Naive thymus-derived CD8-positive, alpha-beta T cell (primary cell): ENCODE measurements at regions not wholly inside any gene's neighbourhood (a gene's known extent, or its start where the extent isn't known, plus 50 kb on each side); places are given as distances from the start of the nearest gene placed in this dataset.
A peak's percentile ranks its signal among the peaks of the same experiment; 100 is the strongest.

Experiments
- ATAC-seq, 2 donors: fragments of 150-1000 bp; cut with Tn5 transposase in 1 of 2; sonication (Bioruptor Pico), chemical (Tn5 transposase) in 1 of 2; 1 replicate in 1 of 2; 2 replicates in 1 of 2; pipeline ENCODE4 v1.10.0; 2021; ENCODE audit warnings: mild to moderate bottlenecking in 2 of 2, moderate library complexity in 2 of 2
- POLR2A ChIA-PET: fragments of 350-600 bp; sonication (Branson Sonifier 250); formaldehyde crosslinking; loops from one replicate; lab custom pipeline; 2021; ENCODE audit warnings: antibody characterized with exemption; lab: Charles Lee
- DNase-seq, 10 donors: peaks; one replicate each; pipeline versions ENCODE4 v3.0.0 to v3.0.0-alpha.2; 2020 to 2022
- H3K27ac Mint-ChIP-seq, 10 donors: one replicate each; pipeline ENCODE4 v1.8.0; 2020 to 2022; ENCODE audit warnings: mild to moderate bottlenecking in 10 of 10, mixed read lengths in 10 of 10, moderate library complexity in 4 of 10, inconsistent platforms in 1 of 10
- H3K27me3 Mint-ChIP-seq, 5 donors: one replicate each; pipeline ENCODE4 v1.8.0; 2021 to 2022; ENCODE audit warnings: mixed read lengths in 5 of 5
- H3K36me3 Mint-ChIP-seq, 3 donors: one replicate each; pipeline ENCODE4 v1.8.0; 2020 to 2022; ENCODE audit warnings: mixed read lengths in 3 of 3, mild to moderate bottlenecking in 2 of 3, inconsistent platforms in 1 of 3
- H3K4me1 Mint-ChIP-seq, 4 donors: one replicate each; pipeline ENCODE4 v1.8.0; 2021 to 2022; ENCODE audit warnings: mixed read lengths in 4 of 4
- H3K4me3 Mint-ChIP-seq, 10 donors: one replicate each; pipeline ENCODE4 v1.8.0; 2020 to 2022; ENCODE audit warnings: mild to moderate bottlenecking in 10 of 10, mixed read lengths in 10 of 10, moderate library complexity in 6 of 10, inconsistent platforms in 1 of 10
- H3K9me3 Mint-ChIP-seq, 9 donors: one replicate each; pipeline ENCODE4 v1.8.0; 2020 to 2022; ENCODE audit warnings: mixed read lengths in 9 of 9, mild to moderate bottlenecking in 3 of 9, inconsistent platforms in 1 of 9, moderate library complexity in 1 of 9

DNA sequence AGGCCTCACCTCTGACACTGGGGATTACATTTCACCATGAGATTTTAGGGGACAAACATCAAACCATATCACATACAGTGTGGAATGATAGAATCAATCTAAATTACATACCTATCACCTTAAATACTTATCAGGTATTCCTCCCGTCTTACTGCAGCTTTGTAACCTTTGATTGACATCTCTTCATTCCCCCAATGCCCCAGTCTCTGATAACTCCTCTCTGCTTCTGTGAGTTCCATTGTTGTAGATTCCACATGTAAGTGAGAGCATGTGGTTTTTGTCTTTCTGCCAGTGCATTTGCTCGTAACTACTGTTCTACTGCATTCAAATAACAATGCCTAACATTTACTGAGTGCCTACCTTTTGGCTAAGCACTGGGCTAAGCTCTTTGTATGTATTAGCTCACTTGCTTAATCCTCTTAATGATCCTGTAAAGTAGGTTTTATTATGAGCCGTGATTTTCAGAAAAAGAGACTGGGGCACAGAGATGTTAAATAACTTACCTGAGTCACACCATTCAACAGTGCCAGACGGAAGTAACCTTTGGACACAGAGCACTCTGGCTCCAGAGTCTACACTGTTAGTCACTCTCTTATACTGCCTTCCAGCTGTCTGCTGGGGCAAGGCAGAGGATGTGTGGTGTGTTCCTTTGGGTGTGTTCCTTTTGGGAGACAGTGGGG lies 63.7 kb upstream of the ESX1 start:
- H3K27ac Mint-ChIP-seq, result no peak overlapping the region
- no peak for ATAC-seq

DNA sequence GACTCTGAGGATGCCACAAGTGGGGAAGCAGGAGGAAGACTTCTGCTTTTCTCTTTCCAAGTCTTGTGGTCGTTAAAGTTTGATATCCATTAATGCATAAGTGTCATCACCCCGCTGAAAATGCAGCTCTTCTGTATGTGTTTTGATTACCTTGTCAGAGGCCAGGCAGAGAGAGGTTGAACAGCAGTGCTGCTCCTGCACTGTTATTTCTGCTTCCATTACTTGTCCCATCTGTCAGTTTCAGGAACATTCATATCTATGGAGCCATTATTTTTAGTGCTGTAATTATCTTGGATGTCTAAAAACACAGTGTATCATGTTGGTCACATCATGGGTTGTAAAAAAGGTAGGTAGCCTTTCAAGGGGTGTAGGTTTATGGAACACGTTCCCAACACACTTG lies 62.0 kb upstream of the ESX1 start:
- Mint-ChIP-seq H3K4me1 (no peaks in the 10 kb centered on the region), H3K27ac (no peak overlapping the region), H3K9me3 (no peaks in the 10 kb centered on the region), H3K4me3 (no peak overlapping the region), H3K27me3 (peaks cover 0 to 4% (median under 1%) of the 10 kb centered on the region in 5 donors), H3K36me3 (no peaks in the 10 kb centered on the region)
- DNase-seq (no peak), ATAC-seq (no peak)
- POLR2A ChIA-PET, result no interaction called here

More for the DNA sequence above, 63.7 kb upstream of the ESX1 start:
- Mint-ChIP-seq H3K4me3 (no peak overlapping the region), H3K27me3 (peaks cover 0 to 7% (median 2%) of the 10 kb centered on the region in 5 donors), H3K36me3 (no peaks in the 10 kb centered on the region), H3K4me1 (no peaks in the 10 kb centered on the region), H3K9me3 (peaks cover 0 to 2% (median 0%) of the 10 kb centered on the region in 9 donors)
- no peak for DNase-seq
- POLR2A ChIA-PET, result no interaction called here

DNA sequence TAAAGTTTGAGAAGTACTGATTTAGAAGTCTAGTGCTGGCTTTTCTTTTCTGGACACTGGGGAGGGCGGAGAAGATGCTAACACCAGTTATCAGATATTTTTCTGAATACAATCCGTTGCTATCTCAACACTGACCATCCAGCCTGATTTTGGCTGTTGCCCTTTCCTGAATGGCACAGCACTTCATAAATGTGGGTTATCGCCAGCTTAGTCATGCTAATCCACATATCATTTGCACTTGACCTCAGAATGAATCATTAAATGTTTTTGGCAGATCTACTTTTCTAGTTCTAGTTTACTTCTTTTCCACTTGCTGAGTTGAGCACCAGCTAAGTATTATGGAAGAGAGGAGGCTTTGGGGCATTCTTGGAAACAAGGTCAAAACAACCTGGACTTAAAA lies 60.8 kb upstream of the ESX1 start:
- no peaks in the 10 kb centered on the region for H3K4me1 Mint-ChIP-seq
- no peak for ATAC-seq

DNA sequence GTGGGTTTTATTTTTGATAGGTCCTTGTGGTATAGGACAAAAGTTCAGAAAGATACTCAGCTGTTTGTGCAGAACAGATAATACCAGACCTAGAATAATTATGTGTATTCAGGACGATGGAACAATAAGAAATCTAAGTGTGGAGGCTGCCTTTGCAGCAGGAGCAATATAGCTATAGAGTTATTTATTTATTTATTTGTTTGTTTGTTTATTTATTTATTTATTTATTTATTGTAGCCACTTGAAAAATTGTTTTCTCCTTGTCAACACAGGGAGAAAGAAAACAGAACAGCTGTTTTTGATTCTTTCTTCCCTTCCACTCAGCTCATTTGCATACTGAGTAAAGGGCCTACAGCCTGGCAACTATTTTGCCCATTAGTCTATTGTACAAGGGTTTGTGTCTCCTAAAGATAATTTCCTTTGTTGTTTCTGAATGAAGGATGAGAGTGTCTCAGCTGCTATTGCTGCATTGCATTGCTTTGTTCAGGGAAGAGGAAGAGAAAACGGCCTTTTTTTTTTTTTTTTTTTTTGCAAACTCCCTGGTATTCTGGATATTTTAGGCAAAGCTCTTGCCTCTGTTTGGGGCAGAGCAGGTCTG lies 56.0 kb upstream of the ESX1 start:
- no peaks in the 10 kb centered on the region for H3K9me3 Mint-ChIP-seq
- POLR2A ChIA-PET, result no interaction called here
- ATAC-seq (no peak), DNase-seq (no peak)
- H3K4me3 Mint-ChIP-seq, result no peak overlapping the region
- no peak overlapping the region for H3K27ac Mint-ChIP-seq
- peaks cover 0 to 2% (median 0%) of the 10 kb centered on the region in 3 donors for H3K36me3 Mint-ChIP-seq
- no peaks in the 10 kb centered on the region for H3K27me3 Mint-ChIP-seq
- peaks cover 0 to 2% (median 0%) of the 10 kb centered on the region in 4 donors for H3K4me1 Mint-ChIP-seq

More for the DNA sequence above, 60.8 kb upstream of the ESX1 start:
- no peaks in the 10 kb centered on the region for H3K36me3 Mint-ChIP-seq
- H3K4me3 Mint-ChIP-seq, result no peak overlapping the region
- H3K9me3 Mint-ChIP-seq, result no peaks in the 10 kb centered on the region
- POLR2A ChIA-PET, result no interaction called here
- H3K27ac Mint-ChIP-seq, result no peak overlapping the region
- H3K27me3 Mint-ChIP-seq, result peaks cover 0 to 3% (median 0%) of the 10 kb centered on the region in 5 donors
- DNase-seq, result no peak

DNA sequence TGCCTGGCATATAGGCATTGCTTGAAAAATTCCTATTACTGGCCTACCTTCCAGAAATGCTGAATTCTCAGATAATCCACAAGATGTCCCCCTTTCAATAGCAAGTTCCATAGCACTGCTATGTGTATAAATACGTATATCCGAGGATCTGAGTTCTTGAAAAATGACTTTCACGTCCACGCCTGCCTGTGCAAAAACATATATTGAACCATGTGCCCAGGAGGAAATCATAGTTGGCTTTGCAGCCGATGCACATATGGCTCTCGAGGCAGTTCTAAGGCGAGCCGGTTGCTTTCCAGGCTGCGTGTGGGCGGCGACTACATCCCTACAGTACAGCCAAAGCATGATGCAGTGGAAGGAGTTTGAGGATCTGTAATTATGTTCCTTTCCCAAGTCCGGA lies 55.4 kb upstream of the ESX1 start:
- H3K27me3 Mint-ChIP-seq, result no peaks in the 10 kb centered on the region
- ATAC-seq, result no peak
- peak overlapping the region in 1 of 10 donors; percentile 25 for H3K27ac Mint-ChIP-seq
- H3K36me3 Mint-ChIP-seq, result peaks cover 0 to 2% (median 0%) of the 10 kb centered on the region in 3 donors
- DNase-seq, result no peak
- POLR2A ChIA-PET, result no interaction called here
- H3K4me1 Mint-ChIP-seq, result peaks cover 0 to 2% (median 0%) of the 10 kb centered on the region in 4 donors
- no peaks in the 10 kb centered on the region for H3K9me3 Mint-ChIP-seq
- H3K4me3 Mint-ChIP-seq, result no peak overlapping the region

DNA sequence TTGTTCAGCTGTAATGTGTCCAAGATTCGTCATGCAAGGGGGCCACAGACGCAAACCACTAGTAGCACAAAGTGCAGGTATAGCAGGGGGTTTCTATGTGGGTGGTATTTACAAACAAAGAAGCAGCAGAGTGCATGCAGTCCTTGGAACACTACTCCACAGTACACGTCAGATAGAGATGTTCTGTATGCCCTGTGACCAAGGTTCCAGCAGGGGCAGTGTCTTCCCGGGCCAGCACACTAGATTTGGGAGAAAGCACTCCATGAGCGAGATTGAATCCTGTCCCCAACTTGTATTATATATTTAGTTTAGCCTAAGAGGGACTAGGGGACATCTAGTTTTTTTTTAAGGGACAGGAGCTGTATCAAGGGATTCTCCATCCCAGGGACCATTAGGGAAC lies 54.4 kb upstream of the ESX1 start:
- Mint-ChIP-seq H3K36me3 (peaks cover 0 to 2% (median 0%) of the 10 kb centered on the region in 3 donors), H3K27me3 (no peaks in the 10 kb centered on the region), H3K9me3 (no peaks in the 10 kb centered on the region), H3K27ac (no peak overlapping the region), H3K4me1 (peaks cover 0 to 2% (median 0%) of the 10 kb centered on the region in 4 donors), H3K4me3 (no peak overlapping the region)
- POLR2A ChIA-PET, result no interaction called here
- no peak for DNase-seq
- no peak for ATAC-seq

DNA sequence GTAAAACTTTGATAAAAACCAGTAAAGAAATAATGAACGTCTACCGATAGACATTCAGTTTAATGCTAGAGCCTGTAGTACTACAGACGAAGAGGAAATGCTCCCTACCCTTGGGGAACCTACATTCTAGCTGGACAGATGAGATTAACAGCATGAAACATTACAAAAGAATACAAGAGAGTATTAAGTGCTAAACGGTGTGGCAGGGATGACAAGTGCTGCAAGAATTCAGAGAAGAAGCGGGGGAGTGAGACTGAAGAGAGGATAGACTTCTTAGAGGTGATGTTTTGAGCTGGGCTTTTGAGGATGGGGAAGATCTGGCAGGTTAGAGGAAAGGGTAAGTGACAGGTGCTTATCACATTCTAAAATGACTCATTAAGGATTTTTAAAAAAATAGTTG lies 52.6 kb upstream of the ESX1 start:
- POLR2A ChIA-PET, result no interaction called here
- no peaks in the 10 kb centered on the region for H3K9me3 Mint-ChIP-seq
- ATAC-seq (no peak), DNase-seq (no peak)
- H3K4me3 Mint-ChIP-seq, result no peak overlapping the region
- peaks cover 0 to 2% (median 0%) of the 10 kb centered on the region in 4 donors for H3K4me1 Mint-ChIP-seq
- H3K36me3 Mint-ChIP-seq, result peaks cover 0 to 2% (median 0%) of the 10 kb centered on the region in 3 donors
- no peaks in the 10 kb centered on the region for H3K27me3 Mint-ChIP-seq
- no peak overlapping the region for H3K27ac Mint-ChIP-seq

DNA sequence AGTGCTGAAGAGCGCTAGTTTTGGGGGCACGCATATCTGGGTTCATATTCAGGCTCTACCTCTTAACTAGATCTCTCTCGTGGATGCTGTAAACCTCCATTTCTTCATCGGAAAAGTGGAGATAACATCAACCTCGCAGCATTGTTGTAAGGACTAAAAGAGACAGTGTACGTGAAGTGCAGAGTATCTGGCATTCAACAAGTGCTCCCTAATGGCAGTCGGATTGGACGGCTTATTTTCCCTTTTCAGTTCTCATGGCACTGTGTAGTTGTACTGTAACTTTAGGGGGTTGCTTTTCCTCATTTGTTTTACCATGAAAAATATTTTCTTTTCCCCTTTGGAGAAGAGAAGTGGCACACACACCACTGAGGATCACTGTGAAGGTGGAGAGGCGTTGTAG lies 51.4 kb upstream of the ESX1 start:
- POLR2A ChIA-PET, result no interaction called here
- ATAC-seq (no peak), DNase-seq (no peak)
- Mint-ChIP-seq H3K4me3 (no peak overlapping the region), H3K4me1 (peaks cover 0 to 2% (median 0%) of the 10 kb centered on the region in 4 donors), H3K27me3 (no peaks in the 10 kb centered on the region), H3K27ac (no peak overlapping the region), H3K36me3 (peaks cover 0 to 2% (median 0%) of the 10 kb centered on the region in 3 donors), H3K9me3 (no peaks in the 10 kb centered on the region)
